ENCODE measurements at regions not wholly inside any gene's neighbourhood (a gene's known extent, or its start where the extent isn't known, plus 50 kb on each side); places are given as distances from the start of the nearest gene placed in this dataset.

DNA sequence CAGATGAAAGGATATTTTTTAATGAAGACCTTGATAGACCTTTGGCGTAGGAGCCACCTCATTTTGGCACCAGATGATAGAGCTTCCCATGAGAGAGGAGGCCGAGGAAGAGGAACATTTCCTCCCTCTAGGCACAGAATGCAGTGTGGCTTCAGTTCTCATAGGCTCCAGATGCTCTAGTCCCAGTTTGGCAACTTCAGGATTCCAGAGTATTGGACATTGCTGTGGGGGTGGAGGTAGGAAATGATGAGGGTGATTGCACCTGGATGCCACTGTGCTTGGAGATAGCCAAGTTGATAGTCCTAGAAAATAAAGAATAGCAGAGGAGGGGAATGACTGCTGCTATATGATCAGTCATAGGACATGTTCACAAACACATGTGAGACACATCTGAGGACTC, 58.3 kb upstream of the KY start:
- TF ChIP-seq, protein P1, sequence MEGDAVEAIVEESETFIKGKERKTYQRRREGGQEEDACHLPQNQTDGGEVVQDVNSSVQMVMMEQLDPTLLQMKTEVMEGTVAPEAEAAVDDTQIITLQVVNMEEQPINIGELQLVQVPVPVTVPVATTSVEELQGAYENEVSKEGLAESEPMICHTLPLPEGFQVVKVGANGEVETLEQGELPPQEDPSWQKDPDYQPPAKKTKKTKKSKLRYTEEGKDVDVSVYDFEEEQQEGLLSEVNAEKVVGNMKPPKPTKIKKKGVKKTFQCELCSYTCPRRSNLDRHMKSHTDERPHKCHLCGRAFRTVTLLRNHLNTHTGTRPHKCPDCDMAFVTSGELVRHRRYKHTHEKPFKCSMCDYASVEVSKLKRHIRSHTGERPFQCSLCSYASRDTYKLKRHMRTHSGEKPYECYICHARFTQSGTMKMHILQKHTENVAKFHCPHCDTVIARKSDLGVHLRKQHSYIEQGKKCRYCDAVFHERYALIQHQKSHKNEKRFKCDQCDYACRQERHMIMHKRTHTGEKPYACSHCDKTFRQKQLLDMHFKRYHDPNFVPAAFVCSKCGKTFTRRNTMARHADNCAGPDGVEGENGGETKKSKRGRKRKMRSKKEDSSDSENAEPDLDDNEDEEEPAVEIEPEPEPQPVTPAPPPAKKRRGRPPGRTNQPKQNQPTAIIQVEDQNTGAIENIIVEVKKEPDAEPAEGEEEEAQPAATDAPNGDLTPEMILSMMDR (conservative IDR thresholded peaks at IDR 0.05; ENCODE audit: low read depth, low read length) = no peak
- TF ChIP-seq EZH2phosphoT487 (IDR thresholded peaks at IDR 0.05; ENCODE audit: borderline replicate concordance, low read length) (no peak), EZH2 (IDR thresholded peaks at IDR 0.05; ENCODE audit: low read length, unreplicated experiment) (no peak)

All from PC-3 (cell line).